WTC11 (cell line): ENCODE measurements at regions not wholly inside any gene's neighbourhood (a gene's known extent, or its start where the extent isn't known, plus 50 kb on each side); places are given as distances from the start of the nearest gene placed in this dataset.

Experiments used
- ATAC-seq: fragments of 200-7000 bp; cut with Tn5 transposase; 2 replicates; pipeline ENCODE4 v1.10.0; 2021; ENCODE audit warnings: mild to moderate bottlenecking, moderate library complexity
- CTCF ChIA-PET: fragments of 300-600 bp; sonication (Branson Sonifier 250); formaldehyde crosslinking; loops from one replicate; lab custom pipeline; 2021; ENCODE audit warnings: antibody characterized with exemption; lab: Charles Lee
- POLR2A ChIA-PET: fragments of 350-600 bp; sonication (Branson Sonifier 250); formaldehyde crosslinking; loops from one replicate; lab custom pipeline; 2021; ENCODE audit warnings: antibody characterized with exemption; lab: Charles Lee
- DNase-seq: peaks from one replicate; pipeline ENCODE4 v3.0.0; 2021; ENCODE audit warnings: low spot score
- H3K27ac Mint-ChIP-seq: 2 replicates; pipeline ENCODE4 v1.8.0; 2021; ENCODE audit warnings: mixed read lengths
- H3K27me3 Mint-ChIP-seq: 2 replicates; pipeline ENCODE4 v1.8.0; 2021; ENCODE audit warnings: low read depth, mild to moderate bottlenecking, moderate library complexity, mixed read lengths
- H3K36me3 Mint-ChIP-seq: 2 replicates; pipeline ENCODE4 v1.8.0; 2021; ENCODE audit warnings: mixed read lengths
- H3K4me1 Mint-ChIP-seq: 2 replicates; pipeline ENCODE4 v1.8.0; 2022; ENCODE audit warnings: mixed read lengths
- H3K4me3 Mint-ChIP-seq: 2 replicates; pipeline ENCODE4 v1.8.0; 2021; ENCODE audit warnings: mild to moderate bottlenecking, moderate library complexity, mixed read lengths
- H3K9me3 Mint-ChIP-seq: 2 replicates; pipeline ENCODE4 v1.8.0; 2021; ENCODE audit warnings: mixed read lengths
- ATF1 ChIP-seq: sonication (generic); formaldehyde crosslinking; IDR thresholded peaks from 2 replicates; pipeline ENCODE4 v1.8.1; 2023; ENCODE audit warnings: mild to moderate bottlenecking, moderate library complexity, missing genetic modification reagents
- CREB1 ChIP-seq: sonication (generic); formaldehyde crosslinking; IDR thresholded peaks from 2 replicates; pipeline ENCODE4 v1.8.0; 2023; ENCODE audit warnings: mild to moderate bottlenecking, missing genetic modification reagents
- E2F1 ChIP-seq: sonication (generic); formaldehyde crosslinking; IDR thresholded peaks from 2 replicates; pipeline ENCODE4 v1.8.0; 2022; ENCODE audit warnings: mild to moderate bottlenecking, missing genetic modification reagents
- EMX1 ChIP-seq: fragments of 250-450 bp; sonication (Bioruptor Pico); IDR thresholded peaks from 2 replicates; pipeline ENCODE4 v1.8.0; 2021; ENCODE audit warnings: mild to moderate bottlenecking
- ESRRA ChIP-seq: sonication (generic); formaldehyde crosslinking; IDR thresholded peaks from 2 replicates; pipeline ENCODE4 v1.8.1; 2022; ENCODE audit warnings: mild to moderate bottlenecking, missing genetic modification reagents, borderline replicate concordance
- GABPB1 ChIP-seq: sonication (generic); formaldehyde crosslinking; IDR thresholded peaks from 2 replicates; pipeline ENCODE4 v1.8.1; 2023; ENCODE audit warnings: mild to moderate bottlenecking, missing genetic modification reagents
- JAZF1 ChIP-seq: fragments of 250-450 bp; sonication (Bioruptor Pico); IDR thresholded peaks from 2 replicates; pipeline ENCODE4 v1.9.0; 2021; ENCODE audit warnings: moderate library complexity, mild to moderate bottlenecking, inconsistent platforms
- MLX ChIP-seq: sonication (generic); formaldehyde crosslinking; IDR thresholded peaks from 2 replicates; pipeline ENCODE4 v1.8.1; 2023; ENCODE audit warnings: mild to moderate bottlenecking, missing genetic modification reagents, moderate library complexity
- MXD4 ChIP-seq: fragments of 250-450 bp; sonication (Bioruptor Pico); IDR thresholded peaks from 2 replicates; pipeline ENCODE4 v1.8.0; 2021; ENCODE audit warnings: mild to moderate bottlenecking, moderate library complexity, borderline replicate concordance
- MYBL2 ChIP-seq: sonication (generic); formaldehyde crosslinking; IDR thresholded peaks from 2 replicates; pipeline ENCODE4 v1.8.1; 2023; ENCODE audit warnings: mild to moderate bottlenecking, moderate library complexity, missing genetic modification reagents
- NR1H2 ChIP-seq: sonication (generic); formaldehyde crosslinking; IDR thresholded peaks from 2 replicates; pipeline ENCODE4 v1.9.0; 2021; ENCODE audit warnings: mild to moderate bottlenecking, moderate library complexity, missing genetic modification reagents
- NR3C1 ChIP-seq: sonication (generic); formaldehyde crosslinking; conservative IDR thresholded peaks from 2 replicates; pipeline ENCODE4 v1.8.1; 2023; ENCODE audit warnings: low read depth, mild to moderate bottlenecking, missing genetic modification reagents
- SP1 ChIP-seq: sonication (generic); formaldehyde crosslinking; conservative IDR thresholded peaks from 2 replicates; pipeline ENCODE4 v1.8.1; 2022; ENCODE audit warnings: missing genetic modification reagents
- TEAD1 ChIP-seq: sonication (generic); formaldehyde crosslinking; IDR thresholded peaks from 2 replicates; pipeline ENCODE4 v1.8.0; 2022; ENCODE audit warnings: mild to moderate bottlenecking, missing genetic modification reagents
- ZNF423 ChIP-seq: fragments of 250-450 bp; sonication (Bioruptor Pico); IDR thresholded peaks from 2 replicates; pipeline ENCODE4 v2.1.2; 2022; ENCODE audit warnings: mild to moderate bottlenecking, moderate library complexity
- ZNF671 ChIP-seq: fragments of 250-450 bp; sonication (Bioruptor Pico); IDR thresholded peaks from 2 replicates; pipeline ENCODE4 v1.8.0; 2021; ENCODE audit warnings: mild to moderate bottlenecking
- TF ChIP-seq, protein P1 (sequence below): fragments of 250-450 bp; sonication (Bioruptor Pico); conservative IDR thresholded peaks from 2 replicates; pipeline ENCODE4 v1.9.0; 2021; ENCODE audit warnings: mild to moderate bottlenecking
- TF ChIP-seq, protein P2 (sequence below): fragments of 250-450 bp; sonication (Bioruptor Pico); IDR thresholded peaks from 2 replicates; pipeline ENCODE4 v2.1.2; 2022; ENCODE audit warnings: mild to moderate bottlenecking, moderate library complexity
- TF ChIP-seq, protein P3 (sequence below): sonication (generic); formaldehyde crosslinking; IDR thresholded peaks from 2 replicates; pipeline ENCODE4 v1.8.1; 2023; ENCODE audit warnings: mild to moderate bottlenecking, missing genetic modification reagents
- TF ChIP-seq, protein P4 (sequence below): sonication (generic); formaldehyde crosslinking; IDR thresholded peaks from 2 replicates; pipeline ENCODE4 v1.8.1; 2022; ENCODE audit warnings: low read depth, missing genetic modification reagents, borderline replicate concordance

DNA sequence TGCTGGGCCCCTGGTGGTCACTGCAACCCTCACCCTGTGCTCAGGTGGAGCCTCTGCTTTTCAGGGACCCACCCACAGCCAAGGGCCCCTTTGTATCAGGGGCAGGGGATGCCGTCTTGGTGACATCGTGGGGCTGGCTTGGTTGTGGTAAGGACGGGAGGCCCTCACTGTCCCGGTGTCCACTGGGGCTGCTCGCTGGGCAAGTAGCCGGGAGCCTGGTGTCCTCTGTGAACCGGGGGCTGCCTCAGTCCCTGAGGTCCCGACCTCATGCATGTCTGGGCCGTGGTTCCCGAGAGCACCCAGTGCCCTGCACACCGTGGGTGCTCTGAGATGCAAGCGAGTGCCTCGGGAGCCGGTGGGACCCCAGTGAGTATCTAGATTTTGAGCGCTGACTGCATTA is 56.0 kb upstream of the TTC34 start:
- DNase-seq (no peak), ATAC-seq (no peak)
- no peaks in the 10 kb centered on the region for H3K4me1 Mint-ChIP-seq
- ChIA-PET CTCF (no interaction called here), POLR2A (no interaction called here)
- H3K36me3 Mint-ChIP-seq = peaks cover 25% of the 10 kb centered on the region
- no peak overlapping the region for H3K4me3 Mint-ChIP-seq
- H3K27me3 Mint-ChIP-seq = peaks cover 5% of the 10 kb centered on the region
- TF ChIP-seq SP1 = no peak
- TF ChIP-seq NR3C1 (CRISPR knock-in tag) = no peak
- TF ChIP-seq MXD4 (CRISPR knock-in tag) = no peak
- TF ChIP-seq NR1H2 (CRISPR knock-in tag) = no peak
- TF ChIP-seq, protein P1, sequence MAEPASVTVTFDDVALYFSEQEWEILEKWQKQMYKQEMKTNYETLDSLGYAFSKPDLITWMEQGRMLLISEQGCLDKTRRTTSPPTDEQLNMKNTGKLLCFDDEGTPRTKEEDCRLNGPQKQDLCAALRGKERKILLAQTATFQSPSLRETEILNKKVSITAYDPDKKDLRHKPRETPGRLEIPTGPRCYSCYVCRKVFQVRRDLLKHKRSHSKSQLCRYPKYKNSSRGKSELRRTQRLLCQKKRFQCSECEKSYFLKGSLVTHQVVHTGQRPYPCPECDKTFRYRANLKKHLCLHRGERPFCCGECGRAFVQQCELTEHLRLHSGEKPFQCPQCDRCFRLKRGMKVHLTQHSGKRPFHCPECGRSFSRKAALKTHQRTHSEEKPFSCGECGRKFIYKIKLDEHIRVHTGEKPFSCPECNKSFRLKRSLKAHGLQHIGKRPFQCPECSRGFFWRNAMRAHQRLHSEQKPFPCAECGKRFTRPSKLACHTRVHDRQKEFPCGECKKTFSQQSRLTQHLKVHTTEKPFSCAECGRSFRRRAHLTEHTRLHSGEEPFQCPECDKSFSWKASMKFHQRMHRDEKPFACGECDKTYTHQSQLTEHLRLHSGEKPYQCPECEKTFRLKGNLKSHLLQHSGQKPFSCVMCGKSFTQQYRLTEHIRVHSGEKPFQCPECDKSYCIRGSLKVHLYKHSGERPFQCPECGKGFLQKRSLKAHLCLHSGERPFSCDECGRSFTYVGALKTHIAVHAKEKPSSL (CRISPR knock-in tag) = no peak
- TF ChIP-seq, protein P2, sequence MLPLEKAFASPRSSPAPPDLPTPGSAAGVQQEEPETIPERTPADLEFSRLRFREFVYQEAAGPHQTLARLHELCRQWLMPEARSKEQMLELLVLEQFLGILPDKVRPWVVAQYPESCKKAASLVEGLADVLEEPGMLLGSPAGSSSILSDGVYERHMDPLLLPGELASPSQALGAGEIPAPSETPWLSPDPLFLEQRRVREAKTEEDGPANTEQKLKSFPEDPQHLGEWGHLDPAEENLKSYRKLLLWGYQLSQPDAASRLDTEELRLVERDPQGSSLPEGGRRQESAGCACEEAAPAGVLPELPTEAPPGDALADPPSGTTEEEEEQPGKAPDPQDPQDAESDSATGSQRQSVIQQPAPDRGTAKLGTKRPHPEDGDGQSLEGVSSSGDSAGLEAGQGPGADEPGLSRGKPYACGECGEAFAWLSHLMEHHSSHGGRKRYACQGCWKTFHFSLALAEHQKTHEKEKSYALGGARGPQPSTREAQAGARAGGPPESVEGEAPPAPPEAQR (CRISPR knock-in tag) = no peak
- no peak for TF ChIP-seq E2F1 (CRISPR knock-in tag)
- H3K9me3 Mint-ChIP-seq = peaks cover 17% of the 10 kb centered on the region
- no peak overlapping the region for H3K27ac Mint-ChIP-seq

GRCh38 chr1:2858676-2859075 is 57.2 kb upstream of the TTC34 start:
- Mint-ChIP-seq H3K27ac (no peak overlapping the region), H3K4me1 (no peaks in the 10 kb centered on the region), H3K4me3 (no peak overlapping the region), H3K9me3 (peaks cover 15% of the 10 kb centered on the region), H3K36me3 (peaks cover 21% of the 10 kb centered on the region), H3K27me3 (peaks cover 5% of the 10 kb centered on the region)
- no peak for ATAC-seq
- TF ChIP-seq ZNF671 = no peak
- no peak for TF ChIP-seq MYBL2 (CRISPR knock-in tag)
- TF ChIP-seq, protein P3, sequence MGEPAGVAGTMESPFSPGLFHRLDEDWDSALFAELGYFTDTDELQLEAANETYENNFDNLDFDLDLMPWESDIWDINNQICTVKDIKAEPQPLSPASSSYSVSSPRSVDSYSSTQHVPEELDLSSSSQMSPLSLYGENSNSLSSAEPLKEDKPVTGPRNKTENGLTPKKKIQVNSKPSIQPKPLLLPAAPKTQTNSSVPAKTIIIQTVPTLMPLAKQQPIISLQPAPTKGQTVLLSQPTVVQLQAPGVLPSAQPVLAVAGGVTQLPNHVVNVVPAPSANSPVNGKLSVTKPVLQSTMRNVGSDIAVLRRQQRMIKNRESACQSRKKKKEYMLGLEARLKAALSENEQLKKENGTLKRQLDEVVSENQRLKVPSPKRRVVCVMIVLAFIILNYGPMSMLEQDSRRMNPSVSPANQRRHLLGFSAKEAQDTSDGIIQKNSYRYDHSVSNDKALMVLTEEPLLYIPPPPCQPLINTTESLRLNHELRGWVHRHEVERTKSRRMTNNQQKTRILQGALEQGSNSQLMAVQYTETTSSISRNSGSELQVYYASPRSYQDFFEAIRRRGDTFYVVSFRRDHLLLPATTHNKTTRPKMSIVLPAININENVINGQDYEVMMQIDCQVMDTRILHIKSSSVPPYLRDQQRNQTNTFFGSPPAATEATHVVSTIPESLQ (CRISPR knock-in tag) = no peak
- no peak for TF ChIP-seq MLX (CRISPR knock-in tag)
- no peak for TF ChIP-seq ATF1 (CRISPR knock-in tag)
- TF ChIP-seq ZNF423 (CRISPR knock-in tag) = no peak
- TF ChIP-seq, protein P4, sequence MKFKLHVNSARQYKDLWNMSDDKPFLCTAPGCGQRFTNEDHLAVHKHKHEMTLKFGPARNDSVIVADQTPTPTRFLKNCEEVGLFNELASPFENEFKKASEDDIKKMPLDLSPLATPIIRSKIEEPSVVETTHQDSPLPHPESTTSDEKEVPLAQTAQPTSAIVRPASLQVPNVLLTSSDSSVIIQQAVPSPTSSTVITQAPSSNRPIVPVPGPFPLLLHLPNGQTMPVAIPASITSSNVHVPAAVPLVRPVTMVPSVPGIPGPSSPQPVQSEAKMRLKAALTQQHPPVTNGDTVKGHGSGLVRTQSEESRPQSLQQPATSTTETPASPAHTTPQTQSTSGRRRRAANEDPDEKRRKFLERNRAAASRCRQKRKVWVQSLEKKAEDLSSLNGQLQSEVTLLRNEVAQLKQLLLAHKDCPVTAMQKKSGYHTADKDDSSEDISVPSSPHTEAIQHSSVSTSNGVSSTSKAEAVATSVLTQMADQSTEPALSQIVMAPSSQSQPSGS = no peak
- no peak for TF ChIP-seq JAZF1 (CRISPR knock-in tag)
- no peak for TF ChIP-seq E2F1 (CRISPR knock-in tag)
- TF ChIP-seq TEAD1 (CRISPR knock-in tag) = no peak
- no peak for TF ChIP-seq EMX1 (CRISPR knock-in tag)
- TF ChIP-seq GABPB1 (CRISPR knock-in tag) = no peak
- TF ChIP-seq CREB1 (CRISPR knock-in tag) = no peak
- no peak for TF ChIP-seq ESRRA
- TF ChIP-seq SP1 = no peak
- ChIA-PET POLR2A (no interaction called here), CTCF (no interaction called here)
- no peak for DNase-seq
